HCT116 (cell line): ENCODE measurements at regions not wholly inside any gene's neighbourhood (a gene's known extent, or its start where the extent isn't known, plus 50 kb on each side); places are given as distances from the start of the nearest gene placed in this dataset.

Experiments used
- ATAC-seq: fragments of 200-7000 bp; cut with Tn5 transposase; 2 replicates; pipeline ENCODE4 v1.9.1; 2020; ENCODE audit warnings: mild to moderate bottlenecking, moderate library complexity
- BruUV-seq: library from RNA; stranded (reverse); fragments of 400-500 nt; replicated peaks from 2 replicates; lab custom pipeline; 2021; lab: Mats Ljungman, UMichigan
- CTCF ChIA-PET: fragments of 300-600 bp; sonication (Branson Sonifier 250); formaldehyde crosslinking; loops from one replicate; lab custom pipeline; 2021; ENCODE audit warnings: antibody characterized with exemption; lab: Charles Lee
- POLR2A ChIA-PET: fragments of 300-600, 350-600 bp; sonication (Branson Sonifier 250); formaldehyde crosslinking; loops from one replicate; lab custom pipeline; 2021; ENCODE audit warnings: antibody characterized with exemption; lab: Charles Lee
- RAD21 ChIA-PET, 2 experiments: fragments of 300-600 bp; sonication (Branson Sonifier 250); formaldehyde crosslinking; loops; one replicate each; lab custom pipeline; 2023; ENCODE audit warnings: low total read pairs in 2 of 2; ENCODE audit not compliant: uncharacterized antibody in 2 of 2, unreplicated experiment in 2 of 2, low non-redundant PET in 1 of 2; lab: Charles Lee
- DNase-seq: peaks from one replicate; pipeline ENCODE4 v3.0.0-alpha.2; 2010; ENCODE audit warnings: low read depth, low spot score
- H2AFZ ChIP-seq: fragments of 200-600 bp; shearing (Covaris generic), sonication (generic); 2 replicates; pipeline ENCODE4 v1.6.1; 2017; ENCODE audit warnings: low read depth, mixed run types, mixed read lengths, antibody characterized with exemption, low read length; ENCODE audit not compliant: poor library complexity, severe bottlenecking
- H3K27ac ChIP-seq: 2 replicates; pipeline ENCODE4 v1.5.1; 2012; ENCODE audit warnings: low read depth, low read length
- H3K27me3 ChIP-seq: fragments of 200-600 bp; sonication (generic); 2 replicates; pipeline ENCODE4 v1.6.1; 2016; ENCODE audit warnings: mixed run types, low read length, mixed read lengths; ENCODE audit not compliant: insufficient read depth
- H3K36me3 ChIP-seq, 2 experiments: fragments of 200-500 bp in 1 of 2; fragments of 200-600 bp in 1 of 2; sonication (Bioruptor generic) in 1 of 2; sonication (generic) in 1 of 2; 2 replicates each; pipeline versions ENCODE4 v1.5.1 to v1.6.1; 2014 to 2016; ENCODE audit warnings: low read length in 2 of 2, inconsistent platforms in 1 of 2, mixed read lengths in 1 of 2, mixed run types in 1 of 2; ENCODE audit not compliant: insufficient read depth in 2 of 2, control insufficient read depth in 1 of 2
- H3K4me1 ChIP-seq, 2 experiments: fragments of 200-600 bp in 1 of 2; sonication (generic) in 1 of 2; 2 replicates each; pipeline versions ENCODE4 v1.5.1 to v1.6.1; 2012 to 2017; ENCODE audit warnings: low read length in 2 of 2, inconsistent platforms in 1 of 2, mild to moderate bottlenecking in 1 of 2, mixed read lengths in 1 of 2, mixed run types in 1 of 2, moderate library complexity in 1 of 2; ENCODE audit not compliant: insufficient read depth in 2 of 2, control insufficient read depth in 1 of 2
- H3K4me2 ChIP-seq: fragments of 200-600 bp; sonication (generic); 2 replicates; pipeline ENCODE4 v1.6.1; 2017; ENCODE audit warnings: mixed run types, low read length, mixed read lengths
- H3K4me3 ChIP-seq, 2 experiments: fragments of 200-600 bp in 1 of 2; sonication (generic) in 1 of 2; replicated peaks in 1 of 2; 2 replicates each; pipeline ENCODE4 v1.5.1; 2011 to 2016; ENCODE audit warnings: low read length in 2 of 2, control low read depth in 1 of 2, low read depth in 1 of 2, mild to moderate bottlenecking in 1 of 2, mixed read lengths in 1 of 2, mixed run types in 1 of 2
- H3K79me2 ChIP-seq: fragments of 200-600 bp; sonication (generic); 2 replicates; pipeline ENCODE4 v1.6.1; 2017; ENCODE audit warnings: mild to moderate bottlenecking, mixed run types, low read length, moderate library complexity, mixed read lengths; ENCODE audit not compliant: insufficient read depth
- H3K9ac ChIP-seq: fragments of 200-600 bp; sonication (generic); 2 replicates; pipeline ENCODE4 v1.6.1; 2016; ENCODE audit warnings: low read length, mixed read lengths
- H3K9me2 ChIP-seq: fragments of 200-600 bp; sonication (generic), shearing (Covaris generic); 2 replicates; pipeline ENCODE4 v1.6.1; 2017; ENCODE audit warnings: mixed run types, mild to moderate bottlenecking, moderate library complexity; ENCODE audit not compliant: insufficient read depth
- H3K9me3 ChIP-seq, 2 experiments: fragments of 200-500 bp in 1 of 2; fragments of 200-600 bp in 1 of 2; sonication (Bioruptor generic) in 1 of 2; sonication (generic) in 1 of 2; 2 replicates each; pipeline ENCODE4 v1.6.1; 2014 to 2017; ENCODE audit warnings: low read length in 2 of 2, mixed read lengths in 2 of 2, inconsistent platforms in 1 of 2, low read depth in 1 of 2, mild to moderate bottlenecking in 1 of 2, mixed run types in 1 of 2, moderate library complexity in 1 of 2; ENCODE audit not compliant: control insufficient read depth in 1 of 2, insufficient read depth in 1 of 2
- H4K20me1 ChIP-seq: fragments of 200-600 bp; sonication (generic), shearing (Covaris generic); 2 replicates; pipeline ENCODE4 v1.6.1; 2017; ENCODE audit warnings: mixed run types, mild to moderate bottlenecking, moderate library complexity; ENCODE audit not compliant: insufficient read depth
- CEBPB ChIP-seq: IDR thresholded peaks from 2 replicates; pipeline ENCODE4 v1.6.1; 2012; ENCODE audit warnings: low read depth
- CTCF ChIP-seq, 3 experiments: fragments of 200-600 bp in 1 of 3; sonication (generic) in 1 of 3; IDR thresholded peaks in 2 of 3; conservative IDR thresholded peaks in 1 of 3; 2 replicates each; pipeline ENCODE4 v1.5.1; 2012 to 2017; ENCODE audit warnings: low read depth in 2 of 3, low read length in 2 of 3, antibody characterized with exemption in 1 of 3, borderline replicate concordance in 1 of 3, control low read depth in 1 of 3, mild to moderate bottlenecking in 1 of 3, mixed read lengths in 1 of 3, mixed run types in 1 of 3, moderate library complexity in 1 of 3; ENCODE audit not compliant: insufficient read depth in 1 of 3
- EGR1 ChIP-seq: IDR thresholded peaks from 2 replicates; pipeline ENCODE4 v1.6.1; 2012; ENCODE audit warnings: low read depth
- ELF1 ChIP-seq: IDR thresholded peaks from 2 replicates; pipeline ENCODE4 v1.6.1; 2012; ENCODE audit warnings: low read depth, borderline replicate concordance
- EZH2 ChIP-seq: fragments of 200-600 bp; sonication (generic); IDR thresholded peaks from 2 replicates; pipeline ENCODE4 v1.6.1; 2017; ENCODE audit warnings: antibody characterized with exemption, mixed run types
- EZH2phosphoT487 ChIP-seq: fragments of 200-600 bp; IDR thresholded peaks from 2 replicates; pipeline ENCODE4 v1.6.1; 2018; ENCODE audit warnings: antibody characterized with exemption, borderline replicate concordance
- FOSL1 ChIP-seq: IDR thresholded peaks from 2 replicates; pipeline ENCODE4 v1.6.1; 2012; ENCODE audit warnings: low read depth
- JUND ChIP-seq: IDR thresholded peaks from 2 replicates; pipeline ENCODE4 v1.6.1; 2012
- MAX ChIP-seq: IDR thresholded peaks from 2 replicates; pipeline ENCODE4 v1.6.1; 2012
- POLR2A ChIP-seq: IDR thresholded peaks from 2 replicates; pipeline ENCODE4 v1.7.0; 2011; ENCODE audit warnings: borderline replicate concordance; ENCODE audit not compliant: insufficient read depth, insufficient read length; ENCODE audit errors: extremely low read depth
- POLR2AphosphoS5 ChIP-seq: IDR thresholded peaks from 2 replicates; pipeline ENCODE4 v1.6.1; 2011; ENCODE audit warnings: mild to moderate bottlenecking, low read depth, low read length, moderate library complexity
- RAD21 ChIP-seq: IDR thresholded peaks from 2 replicates; pipeline ENCODE4 v1.6.1; 2012; ENCODE audit warnings: low read depth, mild to moderate bottlenecking
- REST ChIP-seq: IDR thresholded peaks from 2 replicates; pipeline ENCODE4 v1.6.1; 2012; ENCODE audit warnings: low read depth
- SP1 ChIP-seq: IDR thresholded peaks from 2 replicates; pipeline ENCODE4 v1.6.1; 2012; ENCODE audit warnings: low read depth
- SRF ChIP-seq: IDR thresholded peaks from 2 replicates; pipeline ENCODE4 v1.6.1; 2012; ENCODE audit warnings: low read depth
- TCF7L2 ChIP-seq: IDR thresholded peaks from 2 replicates; pipeline ENCODE4 v1.7.0; 2011; ENCODE audit warnings: borderline replicate concordance, inconsistent platforms; ENCODE audit not compliant: insufficient read depth, insufficient read length; ENCODE audit errors: extremely low read depth
- YY1 ChIP-seq: IDR thresholded peaks from 2 replicates; pipeline ENCODE4 v1.6.1; 2011; ENCODE audit warnings: low read length, low read depth, moderate library complexity, mild to moderate bottlenecking; ENCODE audit not compliant: insufficient replicate concordance; ENCODE audit errors: extremely low read depth
- ZBTB33 ChIP-seq: IDR thresholded peaks from 2 replicates; pipeline ENCODE4 v1.6.1; 2011; ENCODE audit warnings: mild to moderate bottlenecking, low read length, moderate library complexity; ENCODE audit not compliant: insufficient replicate concordance; ENCODE audit errors: extremely low read depth
- ZNF274 ChIP-seq: fragments of 200-500 bp; sonication (Bioruptor generic); IDR thresholded peaks from 2 replicates; pipeline ENCODE4 v1.6.1; 2014; ENCODE audit warnings: mild to moderate bottlenecking, low read depth, low read length, inconsistent platforms
- intact Hi-C: fragments of 100-400 bp; cut with micrococcal nuclease; formaldehyde crosslinking; loops from 2 replicates; pipeline ENCODE4 v1.10.0; 2022

- ATAC-seq (no peak), DNase-seq (no peak)
- H3K4me1 ChIP-seq = no peaks in the 10 kb centered on the region
- ChIA-PET RAD21 (no interaction called here), CTCF (no interaction called here), POLR2A (no interaction called here)
- H4K20me1 ChIP-seq = no peaks in the 10 kb centered on the region
- TF ChIP-seq YY1 (no peak), EZH2 (no peak), CTCF (IDR thresholded peaks at IDR 0.05 in 2 of 3, conservative IDR thresholded peaks at IDR 0.05 in 1 of 3; ENCODE audit: borderline replicate concordance in 1 of 3, insufficient read depth in 1 of 3, low read depth in 2 of 3, low read length in 2 of 3) (no peak), EGR1 (no peak), SRF (no peak), POLR2A (no peak), TCF7L2 (no peak), REST (no peak), RAD21 (no peak), JUND (no peak), MAX (no peak), FOSL1 (no peak), EZH2phosphoT487 (no peak), SP1 (no peak), CEBPB (no peak), ZNF274 (no peak), ZBTB33 (no peak), ELF1 (no peak), POLR2AphosphoS5 (no peak)
- no peaks in the 10 kb centered on the region for H3K36me3 ChIP-seq
- intact Hi-C loops = no loop called here
- H3K27me3 ChIP-seq = no peaks in the 10 kb centered on the region
- H3K4me2 ChIP-seq = no peak overlapping the region
- H3K79me2 ChIP-seq = no peaks in the 10 kb centered on the region
- no peak overlapping the region for H2AFZ ChIP-seq
- H3K27ac ChIP-seq = no peak overlapping the region
- H3K9me3 ChIP-seq = no peaks in the 10 kb centered on the region
- no peak overlapping the region for H3K4me3 ChIP-seq
- BruUV-seq = no TSS peak
- no peak overlapping the region for H3K9ac ChIP-seq
- H3K9me2 ChIP-seq = no peaks in the 10 kb centered on the region
Measured at GRCh38 chr11:103585401-103585800, 451.0 kb upstream of the DDI1 start.
